ENCODE measurements at regions not wholly inside any gene's neighbourhood (a gene's known extent, or its start where the extent isn't known, plus 50 kb on each side); places are given as distances from the start of the nearest gene placed in this dataset.

- TF ChIP-seq CTCF (IDR thresholded peaks at IDR 0.05) = no peak
- TF ChIP-seq POLR2A (IDR thresholded peaks at IDR 0.05) = no peak
Measured at GRCh38 chr7:67817481-67817880, 820.8 kb downstream of the TYW1 start.
